HepG2 (cell line): ENCODE measurements at regions not wholly inside any gene's neighbourhood (a gene's known extent, or its start where the extent isn't known, plus 50 kb on each side); places are given as distances from the start of the nearest gene placed in this dataset.
"Not testable (repeated sequence)": the region's sequence is repeated elsewhere in the genome, so short reads cannot be mapped to it uniquely, and the experiment has no call there.

Experiments used
- CREB1 ChIP-seq, 2 experiments: fragments of 450-650 bp in 1 of 2; IDR thresholded peaks; 2 replicates each; pipeline ENCODE4 v1.6.1; 2016 to 2017; ENCODE audit warnings: control low read depth in 1 of 2, mild to moderate bottlenecking in 1 of 2, missing compliant biosample characterization in 1 of 2, missing genetic modification characterization in 1 of 2
- FOXK1 ChIP-seq: sonication (generic); formaldehyde crosslinking; IDR thresholded peaks from 2 replicates; pipeline ENCODE4 v1.4.0; 2020; ENCODE audit warnings: low read depth, missing genetic modification reagents, borderline replicate concordance
- HDAC2 ChIP-seq: sonication (generic); formaldehyde crosslinking; IDR thresholded peaks from 2 replicates; pipeline ENCODE4 v1.4.0; 2020; ENCODE audit warnings: missing genetic modification reagents
- HNF4A ChIP-seq: sonication (generic); formaldehyde crosslinking; IDR thresholded peaks from 2 replicates; pipeline ENCODE4 v1.4.0; 2020; ENCODE audit warnings: missing genetic modification reagents
- HNF4G ChIP-seq, 2 experiments: sonication (generic) in 1 of 2; formaldehyde crosslinking in 1 of 2; IDR thresholded peaks; 2 replicates each; pipeline versions ENCODE4 v1.4.0 to v1.6.1; 2011 to 2020; ENCODE audit warnings: borderline replicate concordance in 2 of 2, low read depth in 2 of 2, mild to moderate bottlenecking in 2 of 2, low read length in 1 of 2, missing genetic modification reagents in 1 of 2, moderate library complexity in 1 of 2
- SAFB2 ChIP-seq: sonication (generic); formaldehyde crosslinking; IDR thresholded peaks from 2 replicates; pipeline ENCODE4 v1.5.1; 2020; ENCODE audit warnings: missing genetic modification reagents, low read depth, mild to moderate bottlenecking, borderline replicate concordance
- SP2 ChIP-seq: sonication (generic); formaldehyde crosslinking; IDR thresholded peaks from 2 replicates; pipeline ENCODE4 v1.5.1; 2020; ENCODE audit warnings: mild to moderate bottlenecking, missing genetic modification reagents
- SP4 ChIP-seq: sonication (generic); formaldehyde crosslinking; IDR thresholded peaks from 2 replicates; pipeline ENCODE4 v1.8.1; 2023; ENCODE audit warnings: mild to moderate bottlenecking, missing genetic modification reagents
- YEATS2 ChIP-seq: sonication (generic); formaldehyde crosslinking; IDR thresholded peaks from 2 replicates; pipeline ENCODE4 v1.4.0; 2020; ENCODE audit warnings: missing genetic modification reagents, borderline replicate concordance
- YEATS4 ChIP-seq: sonication (generic); formaldehyde crosslinking; IDR thresholded peaks from 2 replicates; pipeline ENCODE4 v1.4.0; 2020; ENCODE audit warnings: missing genetic modification reagents, borderline replicate concordance
- ZBTB4 ChIP-seq: sonication (generic); formaldehyde crosslinking; IDR thresholded peaks from 2 replicates; pipeline ENCODE4 v1.4.0; 2020; ENCODE audit warnings: missing genetic modification reagents, mild to moderate bottlenecking, borderline replicate concordance
- ZNF441 ChIP-seq: sonication (generic); formaldehyde crosslinking; IDR thresholded peaks from 2 replicates; pipeline ENCODE4 v1.7.0; 2021; ENCODE audit warnings: missing genetic modification reagents, borderline replicate concordance
- ZNF484 ChIP-seq: sonication (generic); formaldehyde crosslinking; IDR thresholded peaks from 2 replicates; pipeline ENCODE4 v1.5.1; 2020; ENCODE audit warnings: mild to moderate bottlenecking, low read depth, missing genetic modification reagents, borderline replicate concordance
- ZNF775 ChIP-seq: sonication (generic); formaldehyde crosslinking; IDR thresholded peaks from 2 replicates; pipeline ENCODE4 v1.4.0; 2020; ENCODE audit warnings: missing genetic modification reagents, mild to moderate bottlenecking, moderate library complexity, borderline replicate concordance
- TF ChIP-seq, protein P1 (sequence below): IDR thresholded peaks from 2 replicates; pipeline ENCODE4 v1.6.1; 2016; ENCODE audit warnings: low read depth, control low read depth
- TF ChIP-seq, protein P2 (sequence below): sonication (generic); formaldehyde crosslinking; IDR thresholded peaks from 2 replicates; pipeline ENCODE4 v1.5.0; 2020; ENCODE audit warnings: missing genetic modification reagents
- TF ChIP-seq, protein P3 (sequence below): sonication (generic); formaldehyde crosslinking; IDR thresholded peaks from 2 replicates; pipeline ENCODE4 v1.4.0; 2020; ENCODE audit warnings: low read depth, mild to moderate bottlenecking, missing genetic modification reagents
- TF ChIP-seq, protein P4 (sequence below): sonication (generic); formaldehyde crosslinking; conservative IDR thresholded peaks from 2 replicates; pipeline ENCODE4 v1.4.0; 2020; ENCODE audit warnings: missing genetic modification reagents

DNA sequence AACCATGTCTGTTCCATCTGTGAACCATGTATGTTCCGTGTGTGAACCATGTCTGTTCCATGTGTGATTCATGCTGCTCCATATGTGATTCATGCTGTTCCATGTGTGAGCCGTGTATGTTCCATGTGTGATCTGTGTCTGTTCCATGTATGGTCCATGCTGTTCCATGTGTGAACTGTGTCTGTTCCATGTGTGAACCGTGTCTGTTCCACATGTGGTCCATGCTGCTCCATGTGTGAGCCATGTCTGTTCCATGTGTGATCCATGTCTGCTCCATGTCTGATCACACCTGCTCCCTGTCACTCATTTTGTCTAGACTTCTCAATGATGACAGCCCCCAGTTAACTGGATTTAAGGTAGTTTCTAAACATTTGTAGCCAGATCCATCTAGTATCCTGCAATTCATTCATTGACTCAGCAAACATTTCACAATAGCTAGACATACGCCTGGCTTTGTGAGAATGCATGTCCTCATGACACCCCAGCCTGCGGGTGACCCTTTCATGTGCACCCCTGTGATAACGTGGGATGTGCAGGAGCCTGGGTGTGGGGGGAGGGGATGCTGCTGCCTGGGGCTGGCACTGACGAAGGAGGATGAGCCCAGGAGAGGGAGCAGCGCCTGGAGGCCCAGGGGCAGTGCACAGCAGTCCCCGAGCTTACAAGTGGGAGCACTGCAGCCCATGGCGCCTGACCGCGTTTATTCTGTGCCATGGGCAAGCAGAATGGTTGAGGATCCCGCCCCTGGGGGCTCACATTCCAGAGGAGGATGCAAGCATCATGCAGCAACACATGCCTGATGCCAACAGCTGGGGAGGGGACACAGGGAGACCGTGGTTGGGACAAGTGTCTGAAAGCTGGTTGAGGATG is 74.1 kb upstream of the METTL9 start (continued):
- TF ChIP-seq FOXK1 (CRISPR knock-in tag), result peak; percentile 95
- TF ChIP-seq, protein P1, sequence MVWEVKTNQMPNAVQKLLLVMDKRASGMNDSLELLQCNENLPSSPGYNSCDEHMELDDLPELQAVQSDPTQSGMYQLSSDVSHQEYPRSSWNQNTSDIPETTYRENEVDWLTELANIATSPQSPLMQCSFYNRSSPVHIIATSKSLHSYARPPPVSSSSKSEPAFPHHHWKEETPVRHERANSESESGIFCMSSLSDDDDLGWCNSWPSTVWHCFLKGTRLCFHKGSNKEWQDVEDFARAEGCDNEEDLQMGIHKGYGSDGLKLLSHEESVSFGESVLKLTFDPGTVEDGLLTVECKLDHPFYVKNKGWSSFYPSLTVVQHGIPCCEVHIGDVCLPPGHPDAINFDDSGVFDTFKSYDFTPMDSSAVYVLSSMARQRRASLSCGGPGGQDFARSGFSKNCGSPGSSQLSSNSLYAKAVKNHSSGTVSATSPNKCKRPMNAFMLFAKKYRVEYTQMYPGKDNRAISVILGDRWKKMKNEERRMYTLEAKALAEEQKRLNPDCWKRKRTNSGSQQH (CRISPR knock-in tag), result peak; percentile 99
- TF ChIP-seq, protein P2, sequence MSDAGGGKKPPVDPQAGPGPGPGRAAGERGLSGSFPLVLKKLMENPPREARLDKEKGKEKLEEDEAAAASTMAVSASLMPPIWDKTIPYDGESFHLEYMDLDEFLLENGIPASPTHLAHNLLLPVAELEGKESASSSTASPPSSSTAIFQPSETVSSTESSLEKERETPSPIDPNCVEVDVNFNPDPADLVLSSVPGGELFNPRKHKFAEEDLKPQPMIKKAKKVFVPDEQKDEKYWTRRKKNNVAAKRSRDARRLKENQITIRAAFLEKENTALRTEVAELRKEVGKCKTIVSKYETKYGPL (CRISPR knock-in tag), result peak; percentile 73; the same call in 1 of the 2 replicates
- peak; percentile 66 for TF ChIP-seq SP4
- TF ChIP-seq SP2 (CRISPR knock-in tag), result peak; percentile 51; the same call in 1 of the 2 replicates
- 0 out of 2 replicates have a peak, but pooled peaks have one; percentile 33 for TF ChIP-seq ZNF484 (CRISPR knock-in tag)
- TF ChIP-seq YEATS2 (CRISPR knock-in tag), result peak; percentile 86
- TF ChIP-seq SAFB2 (CRISPR knock-in tag), result 0 out of 2 replicates have a peak, but pooled peaks have one; percentile 37
- TF ChIP-seq ZNF775 (CRISPR knock-in tag), result peak; percentile 60; the same call in 1 of the 2 replicates
- peak; percentile 90; the same call in 1 of the 2 replicates for TF ChIP-seq ZBTB4
- peak; percentile 88 for TF ChIP-seq YEATS4
- TF ChIP-seq HNF4A (CRISPR knock-in tag), result peak; percentile 90
- TF ChIP-seq ZNF441, result peak; percentile 75; the same call in 1 of the 2 replicates
- peak; percentile 99 for TF ChIP-seq HDAC2 (CRISPR knock-in tag)
- peak; percentile 78 for TF ChIP-seq CREB1 (IDR thresholded peaks at IDR 0.05)
- TF ChIP-seq CREB1 (CRISPR knock-in tag; IDR thresholded peaks at IDR 0.05), result not testable (repeated sequence)
- TF ChIP-seq, protein P3, sequence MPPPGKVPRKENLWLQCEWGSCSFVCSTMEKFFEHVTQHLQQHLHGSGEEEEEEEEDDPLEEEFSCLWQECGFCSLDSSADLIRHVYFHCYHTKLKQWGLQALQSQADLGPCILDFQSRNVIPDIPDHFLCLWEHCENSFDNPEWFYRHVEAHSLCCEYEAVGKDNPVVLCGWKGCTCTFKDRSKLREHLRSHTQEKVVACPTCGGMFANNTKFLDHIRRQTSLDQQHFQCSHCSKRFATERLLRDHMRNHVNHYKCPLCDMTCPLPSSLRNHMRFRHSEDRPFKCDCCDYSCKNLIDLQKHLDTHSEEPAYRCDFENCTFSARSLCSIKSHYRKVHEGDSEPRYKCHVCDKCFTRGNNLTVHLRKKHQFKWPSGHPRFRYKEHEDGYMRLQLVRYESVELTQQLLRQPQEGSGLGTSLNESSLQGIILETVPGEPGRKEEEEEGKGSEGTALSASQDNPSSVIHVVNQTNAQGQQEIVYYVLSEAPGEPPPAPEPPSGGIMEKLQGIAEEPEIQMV (CRISPR knock-in tag), result peak; percentile 79; the same call in 1 of the 2 replicates
- TF ChIP-seq, protein P4, sequence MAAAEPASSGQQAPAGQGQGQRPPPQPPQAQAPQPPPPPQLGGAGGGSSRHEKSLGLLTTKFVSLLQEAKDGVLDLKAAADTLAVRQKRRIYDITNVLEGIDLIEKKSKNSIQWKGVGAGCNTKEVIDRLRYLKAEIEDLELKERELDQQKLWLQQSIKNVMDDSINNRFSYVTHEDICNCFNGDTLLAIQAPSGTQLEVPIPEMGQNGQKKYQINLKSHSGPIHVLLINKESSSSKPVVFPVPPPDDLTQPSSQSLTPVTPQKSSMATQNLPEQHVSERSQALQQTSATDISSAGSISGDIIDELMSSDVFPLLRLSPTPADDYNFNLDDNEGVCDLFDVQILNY, result 0 out of 2 replicates have a peak, but pooled peaks have one; percentile 18
- TF ChIP-seq HNF4G (IDR thresholded peaks at IDR 0.05; ENCODE audit: borderline replicate concordance, low read depth, low read length), result peak; percentile 77
- peak; percentile 93 for TF ChIP-seq HNF4G (CRISPR knock-in tag; IDR thresholded peaks at IDR 0.05; ENCODE audit: borderline replicate concordance, low read depth)
